NT2/D1 (cell line): ENCODE measurements at regions not wholly inside any gene's neighbourhood (a gene's known extent, or its start where the extent isn't known, plus 50 kb on each side); places are given as distances from the start of the nearest gene placed in this dataset.

Source experiments
- SUZ12 ChIP-seq: IDR thresholded peaks from 2 replicates; pipeline ENCODE4 v1.6.1; 2011; ENCODE audit not compliant: insufficient read length, insufficient read depth; ENCODE audit errors: extremely low read depth
- YY1 ChIP-seq: IDR thresholded peaks from 2 replicates; pipeline ENCODE4 v1.6.1; 2011; ENCODE audit not compliant: insufficient read length, insufficient read depth
- ZNF274 ChIP-seq: IDR thresholded peaks from 2 replicates; pipeline ENCODE4 v1.6.1; 2011; ENCODE audit warnings: mild to moderate bottlenecking, low read depth, low read length

DNA sequence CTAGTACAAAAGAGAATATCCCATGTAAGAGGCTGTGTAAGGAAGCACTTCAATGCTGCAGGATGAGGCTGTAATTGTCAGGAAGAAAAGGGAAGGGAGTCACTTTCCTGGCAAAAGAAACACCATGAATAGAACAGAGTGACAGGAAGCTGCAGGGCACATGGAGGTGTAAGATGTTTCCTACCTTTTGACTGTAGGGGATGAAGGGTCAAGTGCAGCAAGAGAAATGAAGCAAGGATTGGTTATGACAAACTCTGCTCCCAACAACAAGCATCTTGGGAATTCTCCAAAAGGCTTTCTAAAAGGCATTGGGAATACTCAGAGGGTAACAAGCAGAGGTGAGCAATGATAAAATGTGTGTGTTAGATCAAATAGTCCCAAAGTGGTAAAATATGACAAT, 74.3 kb upstream of the NPY2R start:
- TF ChIP-seq ZNF274 = no peak
- no peak for TF ChIP-seq YY1
- no peak for TF ChIP-seq SUZ12
